Omental fat pad (tissue), 3 donors: ENCODE measurements at regions not wholly inside any gene's neighbourhood (a gene's known extent, or its start where the extent isn't known, plus 50 kb on each side); places are given as distances from the start of the nearest gene placed in this dataset.
"Not testable (repeated sequence)": the region's sequence is repeated elsewhere in the genome, so short reads cannot be mapped to it uniquely, and the experiment has no call there.

Experiments
- ATAC-seq: fragments of 150-250 bp; one replicate; pipeline ENCODE4 v1.9.1; 2016; ENCODE audit warnings: mild to moderate bottlenecking, moderate library complexity; ENCODE audit not compliant: low FRiP score
- DNase-seq: peaks from one replicate; pipeline ENCODE4 v3.0.0-alpha.2; 2019; ENCODE audit warnings: low spot score
- CTCF ChIP-seq, 3 donors: fragments of 450-650 bp; IDR thresholded peaks; one replicate each; pipeline ENCODE4 v1.5.1; 2016 to 2017; ENCODE audit warnings: antibody characterized with exemption in 3 of 3, mild to moderate bottlenecking in 3 of 3, moderate library complexity in 2 of 3

- ATAC-seq = no peak
- no peak for TF ChIP-seq CTCF (IDR thresholded peaks at IDR 0.05)
- DNase-seq = no peak
Observed at GRCh38 chr3:137325170-137325569, 367.4 kb downstream of the IL20RB start.

- no peak for ATAC-seq
Observed at GRCh38 chr3:137325934-137326333, 368.2 kb downstream of the IL20RB start.

GRCh38 chr3:137329594-137329993 lies 371.8 kb downstream of the IL20RB start:
- ATAC-seq (no peak), DNase-seq (no peak)
- no peak for TF ChIP-seq CTCF (IDR thresholded peaks at IDR 0.05)

More at GRCh38 chr3:137325934-137326333, 368.2 kb downstream of the IL20RB start:
- DNase-seq = no peak
- no peak for TF ChIP-seq CTCF (IDR thresholded peaks at IDR 0.05)

GRCh38 chr3:137330246-137330645 lies 372.5 kb downstream of the IL20RB start:
- TF ChIP-seq CTCF (IDR thresholded peaks at IDR 0.05) = no peak
- no peak for ATAC-seq
- DNase-seq = no peak

- no peak for TF ChIP-seq CTCF (IDR thresholded peaks at IDR 0.05)
- ATAC-seq = no peak
- DNase-seq = no peak
Observed at GRCh38 chr3:137332297-137332696, 374.5 kb downstream of the IL20RB start.

GRCh38 chr3:137335478-137335877 lies 377.7 kb downstream of the IL20RB start:
- DNase-seq (no peak), ATAC-seq (no peak)
- TF ChIP-seq CTCF (IDR thresholded peaks at IDR 0.05) = no peak

GRCh38 chr3:137338400-137338799 lies 380.6 kb downstream of the IL20RB start:
- not testable (repeated sequence) for ATAC-seq

GRCh38 chr3:137343283-137343682 lies 385.5 kb downstream of the IL20RB start:
- DNase-seq (no peak), ATAC-seq (no peak)
- no peak for TF ChIP-seq CTCF (IDR thresholded peaks at IDR 0.05)

More at GRCh38 chr3:137338400-137338799, 380.6 kb downstream of the IL20RB start:
- DNase-seq = not testable (repeated sequence)
